Natural killer cell treated with Interleukin-12 subunit alpha and Interleukin-12 subunit beta and Interleukin-15 and Interleukin-18, amount 100 ng/mL, for 72 hours (primary cell): ENCODE measurements at regions not wholly inside any gene's neighbourhood (a gene's known extent, or its start where the extent isn't known, plus 50 kb on each side); places are given as distances from the start of the nearest gene placed in this dataset.

ENCODE experiments used
- ATAC-seq, 2 donors: fragments of 150-1000 bp; cut with Tn5 transposase in 1 of 2; sonication (Bioruptor Pico), chemical (Tn5 transposase) in 1 of 2; 2 replicates each; pipeline ENCODE4 v1.10.0; 2021
- DNase-seq: peaks from one replicate; pipeline ENCODE4 v3.0.0; 2022; ENCODE audit warnings: low spot score
- H3K27ac Mint-ChIP-seq, 2 donors: 1 replicate in 1 of 2; 2 replicates in 1 of 2; pipeline ENCODE4 v1.8.0; 2022; ENCODE audit warnings: mixed read lengths in 2 of 2, mild to moderate bottlenecking in 1 of 2, moderate library complexity in 1 of 2
- H3K27me3 Mint-ChIP-seq, 2 donors: 1 replicate in 1 of 2; 2 replicates in 1 of 2; pipeline ENCODE4 v1.8.0; 2022; ENCODE audit warnings: mixed read lengths in 2 of 2
- H3K36me3 Mint-ChIP-seq: one replicate; pipeline ENCODE4 v1.8.0; 2022; ENCODE audit warnings: mixed read lengths
- H3K4me1 Mint-ChIP-seq, 2 donors: 1 replicate in 1 of 2; 2 replicates in 1 of 2; pipeline ENCODE4 v1.8.0; 2022; ENCODE audit warnings: low read depth in 2 of 2, mixed read lengths in 2 of 2, mild to moderate bottlenecking in 1 of 2
- H3K4me3 Mint-ChIP-seq: one replicate; pipeline ENCODE4 v1.8.0; 2022; ENCODE audit warnings: mixed read lengths
- H3K9me3 Mint-ChIP-seq: 2 replicates; pipeline ENCODE4 v1.8.0; 2022; ENCODE audit warnings: mixed read lengths

GRCh38 chr12:88790231-88790630, 210.0 kb upstream of the KITLG start:
- no peak for ATAC-seq
- H3K4me3 Mint-ChIP-seq, result no peak overlapping the region
- peaks cover 7% of the 10 kb centered on the region for H3K36me3 Mint-ChIP-seq
- no peaks in the 10 kb centered on the region for H3K27me3 Mint-ChIP-seq
- DNase-seq, result no peak
- H3K4me1 Mint-ChIP-seq, result no peaks in the 10 kb centered on the region
- no peak overlapping the region for H3K27ac Mint-ChIP-seq
- H3K9me3 Mint-ChIP-seq, result peaks cover 21% of the 10 kb centered on the region

- H3K36me3 Mint-ChIP-seq, result no peaks in the 10 kb centered on the region
- no peaks in the 10 kb centered on the region for H3K27me3 Mint-ChIP-seq
- H3K27ac Mint-ChIP-seq, result no peak overlapping the region
- ATAC-seq (no peak), DNase-seq (no peak)
- H3K9me3 Mint-ChIP-seq, result peaks cover 13% of the 10 kb centered on the region
- no peak overlapping the region for H3K4me3 Mint-ChIP-seq
- H3K4me1 Mint-ChIP-seq, result no peaks in the 10 kb centered on the region
These were observed 203.9 kb upstream of the KITLG start for GRCh38 chr12:88784166-88784565.

GRCh38 chr12:88782351-88782750, 202.1 kb upstream of the KITLG start:
- no peaks in the 10 kb centered on the region for H3K36me3 Mint-ChIP-seq
- no peak overlapping the region for H3K27ac Mint-ChIP-seq
- H3K4me3 Mint-ChIP-seq, result no peak overlapping the region
- peaks cover 11% of the 10 kb centered on the region for H3K9me3 Mint-ChIP-seq
- DNase-seq (no peak), ATAC-seq (no peak)
- H3K4me1 Mint-ChIP-seq, result no peaks in the 10 kb centered on the region
- no peaks in the 10 kb centered on the region for H3K27me3 Mint-ChIP-seq

DNA sequence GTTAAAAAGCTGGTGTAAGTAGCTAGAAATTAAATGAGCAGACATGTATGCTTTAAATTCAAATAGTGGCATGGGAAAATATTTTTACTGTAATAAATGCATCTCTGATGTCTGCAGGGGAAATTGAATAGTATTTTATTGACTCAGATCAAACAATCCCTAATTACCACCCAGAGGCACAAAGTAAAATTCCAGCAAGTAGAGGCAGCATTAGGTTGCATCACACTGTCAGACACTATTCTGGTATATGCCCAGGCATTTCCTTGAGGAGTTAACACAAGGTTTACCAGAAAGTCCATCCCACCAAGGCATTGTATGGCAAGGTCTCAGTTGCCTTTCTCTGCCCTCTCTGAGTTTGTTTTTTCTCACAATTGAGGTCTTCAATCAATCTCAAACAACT, 201.6 kb upstream of the KITLG start:
- H3K4me3 Mint-ChIP-seq, result no peak overlapping the region
- DNase-seq (no peak), ATAC-seq (no peak)
- H3K9me3 Mint-ChIP-seq, result peaks cover 11% of the 10 kb centered on the region
- no peak overlapping the region for H3K27ac Mint-ChIP-seq
- H3K4me1 Mint-ChIP-seq, result no peaks in the 10 kb centered on the region
- no peaks in the 10 kb centered on the region for H3K36me3 Mint-ChIP-seq
- no peaks in the 10 kb centered on the region for H3K27me3 Mint-ChIP-seq

- H3K27ac Mint-ChIP-seq, result no peak overlapping the region
- no peaks in the 10 kb centered on the region for H3K4me1 Mint-ChIP-seq
- no peak overlapping the region for H3K4me3 Mint-ChIP-seq
- H3K27me3 Mint-ChIP-seq, result no peaks in the 10 kb centered on the region
- H3K9me3 Mint-ChIP-seq, result peaks cover 11% of the 10 kb centered on the region
- DNase-seq (no peak), ATAC-seq (no peak)
- H3K36me3 Mint-ChIP-seq, result no peaks in the 10 kb centered on the region
These were observed 197.8 kb upstream of the KITLG start for GRCh38 chr12:88778064-88778463.

DNA sequence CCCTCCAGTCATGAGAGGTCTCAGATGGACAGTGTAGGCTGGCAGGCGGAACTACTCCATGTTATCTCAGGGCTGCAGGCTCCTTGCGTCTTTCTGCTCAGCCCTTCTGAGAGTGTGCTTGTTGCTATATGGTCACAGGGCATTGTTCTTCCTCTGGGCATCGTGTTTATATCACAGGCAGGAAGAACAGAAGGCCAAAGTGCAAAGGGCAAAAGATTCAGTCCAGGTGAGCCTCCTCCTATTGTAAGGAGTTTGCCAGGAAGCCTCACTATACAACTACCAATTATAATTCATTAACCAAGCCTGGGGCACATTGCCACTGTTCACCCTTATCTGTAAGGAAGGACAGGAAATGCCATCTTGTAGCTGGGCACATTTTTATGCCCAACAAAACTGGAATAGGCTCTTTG, 195.5 kb upstream of the KITLG start:
- DNase-seq (no peak), ATAC-seq (peak in 1 of 2 donors; percentile 32)
- H3K27ac Mint-ChIP-seq, result no peak overlapping the region
- peaks cover 6% of the 10 kb centered on the region for H3K9me3 Mint-ChIP-seq
- no peak overlapping the region for H3K4me3 Mint-ChIP-seq
- no peaks in the 10 kb centered on the region for H3K36me3 Mint-ChIP-seq
- no peaks in the 10 kb centered on the region for H3K27me3 Mint-ChIP-seq
- H3K4me1 Mint-ChIP-seq, result no peaks in the 10 kb centered on the region

GRCh38 chr12:88767699-88768098, 187.4 kb upstream of the KITLG start:
- Mint-ChIP-seq H3K27ac (no peak overlapping the region), H3K9me3 (peaks cover 5% of the 10 kb centered on the region), H3K4me3 (no peak overlapping the region), H3K36me3 (no peaks in the 10 kb centered on the region), H3K4me1 (no peaks in the 10 kb centered on the region), H3K27me3 (no peaks in the 10 kb centered on the region)
- DNase-seq (no peak), ATAC-seq (no peak)

DNA sequence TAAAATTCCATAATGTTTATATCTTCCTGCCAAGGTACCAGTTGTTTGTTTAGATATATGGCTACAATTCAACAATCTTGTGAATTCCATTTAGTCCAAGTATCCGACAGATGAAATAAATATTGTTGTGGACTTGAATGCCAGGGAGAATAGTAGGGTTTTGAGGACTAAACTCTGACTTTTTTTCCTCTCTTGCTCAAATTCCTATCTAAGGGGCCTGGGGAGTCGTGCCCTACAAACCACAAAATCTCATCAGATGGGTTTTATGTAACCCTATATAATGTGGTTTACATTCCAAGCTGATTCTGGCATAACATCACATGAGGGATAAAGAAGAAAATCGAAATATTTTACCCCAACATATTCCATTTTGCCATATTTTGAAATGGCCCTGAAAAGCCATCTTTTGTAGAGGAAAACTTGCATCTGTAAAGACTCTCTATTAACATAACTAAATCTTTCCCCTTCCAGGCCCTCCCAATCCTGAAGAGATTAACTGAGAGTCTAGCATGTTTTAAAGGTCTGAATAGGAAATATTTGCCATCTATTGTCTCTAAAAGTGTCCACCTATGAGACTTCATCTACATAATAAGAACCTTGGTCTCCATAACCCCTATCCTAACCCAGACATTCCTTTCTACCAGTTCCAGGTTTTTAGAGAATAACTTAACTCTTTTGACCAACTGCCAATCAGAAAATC, 184.7 kb upstream of the KITLG start:
- ATAC-seq (no peak), DNase-seq (no peak)
- no peaks in the 10 kb centered on the region for H3K4me1 Mint-ChIP-seq
- H3K4me3 Mint-ChIP-seq, result no peak overlapping the region
- no peaks in the 10 kb centered on the region for H3K27me3 Mint-ChIP-seq
- no peak overlapping the region for H3K27ac Mint-ChIP-seq
- no peaks in the 10 kb centered on the region for H3K36me3 Mint-ChIP-seq
- H3K9me3 Mint-ChIP-seq, result peaks cover 10% of the 10 kb centered on the region

GRCh38 chr12:88763536-88764100, 183.3 kb upstream of the KITLG start:
- Mint-ChIP-seq H3K36me3 (no peaks in the 10 kb centered on the region), H3K27me3 (no peaks in the 10 kb centered on the region), H3K27ac (no peak overlapping the region), H3K4me1 (no peaks in the 10 kb centered on the region), H3K9me3 (peaks cover 6% of the 10 kb centered on the region), H3K4me3 (no peak overlapping the region)
- ATAC-seq (no peak), DNase-seq (no peak)

- DNase-seq (no peak), ATAC-seq (no peak)
- no peak overlapping the region for H3K4me3 Mint-ChIP-seq
- no peaks in the 10 kb centered on the region for H3K36me3 Mint-ChIP-seq
- peaks cover 11% of the 10 kb centered on the region for H3K9me3 Mint-ChIP-seq
- no peaks in the 10 kb centered on the region for H3K27me3 Mint-ChIP-seq
- no peak overlapping the region for H3K27ac Mint-ChIP-seq
- H3K4me1 Mint-ChIP-seq, result no peaks in the 10 kb centered on the region
These were observed 177.9 kb upstream of the KITLG start for GRCh38 chr12:88758176-88758575.

DNA sequence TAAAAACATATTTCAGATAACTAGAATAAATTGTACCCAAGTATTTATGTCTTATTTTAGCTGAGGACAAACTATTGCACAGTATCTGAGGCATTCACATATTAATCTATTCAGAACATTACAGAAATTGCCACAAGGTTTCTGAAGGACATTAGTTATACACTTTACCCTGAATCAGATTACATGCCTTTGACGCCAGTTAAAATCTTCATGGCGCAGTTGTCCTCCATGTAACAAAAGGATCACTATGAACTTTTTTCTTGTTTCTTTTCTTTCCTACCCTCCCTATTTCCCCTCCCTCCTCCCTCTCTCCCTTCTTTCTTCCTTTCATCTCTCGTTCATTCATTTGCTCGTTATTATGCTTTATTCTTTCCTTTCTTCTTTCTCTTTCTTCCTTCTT, 176.6 kb upstream of the KITLG start:
- H3K36me3 Mint-ChIP-seq, result no peaks in the 10 kb centered on the region
- no peaks in the 10 kb centered on the region for H3K27me3 Mint-ChIP-seq
- H3K4me3 Mint-ChIP-seq, result no peak overlapping the region
- peaks cover 8% of the 10 kb centered on the region for H3K9me3 Mint-ChIP-seq
- H3K4me1 Mint-ChIP-seq, result no peaks in the 10 kb centered on the region
- ATAC-seq (no peak), DNase-seq (no peak)
- H3K27ac Mint-ChIP-seq, result no peak overlapping the region

DNA sequence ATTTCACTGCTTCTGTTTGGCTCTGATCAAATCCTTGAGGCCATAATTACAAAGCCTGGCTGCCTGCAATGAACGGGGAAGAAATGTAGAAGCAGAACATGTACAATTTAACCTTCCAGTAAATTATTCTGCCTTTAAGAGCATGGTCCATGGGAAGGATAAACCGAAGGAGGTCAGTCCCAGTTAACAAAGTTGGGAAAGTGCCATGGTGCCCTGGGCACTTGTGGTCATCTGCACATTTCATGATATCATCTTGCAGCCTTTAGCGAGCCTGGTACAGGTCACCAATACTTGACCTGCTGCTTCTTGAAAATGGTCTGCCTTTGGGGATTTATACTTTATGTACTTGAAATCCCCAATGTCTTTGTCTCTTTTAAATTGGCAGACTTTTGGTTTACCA, 175.9 kb upstream of the KITLG start:
- H3K4me3 Mint-ChIP-seq, result no peak overlapping the region
- ATAC-seq (no peak), DNase-seq (no peak)
- no peaks in the 10 kb centered on the region for H3K4me1 Mint-ChIP-seq
- H3K9me3 Mint-ChIP-seq, result peaks cover 8% of the 10 kb centered on the region
- H3K36me3 Mint-ChIP-seq, result no peaks in the 10 kb centered on the region
- no peaks in the 10 kb centered on the region for H3K27me3 Mint-ChIP-seq
- no peak overlapping the region for H3K27ac Mint-ChIP-seq

- ATAC-seq, result no peak
- H3K27me3 Mint-ChIP-seq, result no peaks in the 10 kb centered on the region
- H3K4me1 Mint-ChIP-seq, result no peaks in the 10 kb centered on the region
- H3K9me3 Mint-ChIP-seq, result peaks cover 12% of the 10 kb centered on the region
- H3K27ac Mint-ChIP-seq, result no peak overlapping the region
- no peaks in the 10 kb centered on the region for H3K36me3 Mint-ChIP-seq
- H3K4me3 Mint-ChIP-seq, result no peak overlapping the region
- DNase-seq, result no peak
These were observed 173.4 kb upstream of the KITLG start for GRCh38 chr12:88753707-88754106.

- ATAC-seq (no peak), DNase-seq (no peak)
- Mint-ChIP-seq H3K27me3 (no peaks in the 10 kb centered on the region), H3K9me3 (peaks cover 12% of the 10 kb centered on the region), H3K4me1 (no peaks in the 10 kb centered on the region), H3K4me3 (no peak overlapping the region), H3K27ac (no peak overlapping the region), H3K36me3 (no peaks in the 10 kb centered on the region)
These were observed 172.8 kb upstream of the KITLG start for GRCh38 chr12:88753066-88753465.

DNA sequence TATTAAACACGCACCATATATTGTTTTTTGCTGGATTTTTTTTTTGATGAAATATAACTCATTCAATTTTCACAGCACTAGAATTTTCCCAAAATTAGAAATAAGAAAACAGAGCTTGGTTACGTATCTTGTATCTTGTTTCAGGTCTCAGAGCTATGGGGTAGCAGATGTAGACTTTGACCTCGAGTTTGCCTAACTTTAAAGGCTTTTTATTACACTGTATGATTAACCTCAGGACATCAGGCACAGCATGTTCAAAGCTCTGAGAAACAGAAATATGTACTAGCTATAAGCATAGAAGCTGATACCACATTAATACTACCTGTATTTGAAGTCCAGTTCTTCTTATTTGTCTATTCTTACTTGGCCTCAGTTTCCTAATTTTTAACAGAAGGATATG, 171.9 kb upstream of the KITLG start:
- no peak for ATAC-seq
- Mint-ChIP-seq H3K27ac (no peak overlapping the region), H3K4me1 (no peaks in the 10 kb centered on the region), H3K36me3 (no peaks in the 10 kb centered on the region), H3K4me3 (no peak overlapping the region), H3K9me3 (peaks cover 11% of the 10 kb centered on the region), H3K27me3 (no peaks in the 10 kb centered on the region)
- DNase-seq, result no peak
